CD4-positive, alpha-beta memory T cell (primary cell): ENCODE measurements at regions not wholly inside any gene's neighbourhood (a gene's known extent, or its start where the extent isn't known, plus 50 kb on each side); places are given as distances from the start of the nearest gene placed in this dataset.
A peak's percentile ranks its signal among the peaks of the same experiment; 100 is the strongest.
"Not testable (repeated sequence)": the region's sequence is repeated elsewhere in the genome, so short reads cannot be mapped to it uniquely, and the experiment has no call there.

Experiments used
- CTCF ChIA-PET: fragments of 350-600 bp; sonication (Branson Sonifier 250); formaldehyde crosslinking; loops from one replicate; lab custom pipeline; 2021; ENCODE audit warnings: inconsistent platforms; ENCODE audit not compliant: partially characterized antibody; lab: Charles Lee
- POLR2A ChIA-PET: fragments of 350-600 bp; sonication (Branson Sonifier 250); formaldehyde crosslinking; loops from one replicate; lab custom pipeline; 2021; ENCODE audit not compliant: partially characterized antibody; lab: Charles Lee
- DNase-seq, 5 donors: peaks; one replicate each; pipeline versions ENCODE4 v3.0.0 to v3.0.0-alpha.2; 2020 to 2022; ENCODE audit warnings: mixed read lengths in 1 of 5
- H3K27ac ChIP-seq: one replicate; pipeline ENCODE4 v1.7.0; 2013; ENCODE audit warnings: low read depth, low read length
- H3K27me3 ChIP-seq: 2 replicates; pipeline ENCODE4 v1.7.0; 2013; ENCODE audit warnings: mild to moderate bottlenecking, low read length, moderate library complexity; ENCODE audit not compliant: insufficient read depth
- H3K36me3 ChIP-seq: 2 replicates; pipeline ENCODE4 v1.7.0; 2013; ENCODE audit warnings: mild to moderate bottlenecking, low read length, moderate library complexity; ENCODE audit not compliant: insufficient read depth
- H3K4me1 ChIP-seq: 2 replicates; pipeline ENCODE4 v1.7.0; 2013; ENCODE audit warnings: mild to moderate bottlenecking, low read length, moderate library complexity; ENCODE audit not compliant: insufficient read depth
- H3K4me3 ChIP-seq, 2 donors: one replicate each; pipeline ENCODE4 v1.7.0; 2013; ENCODE audit warnings: low read length in 2 of 2, mild to moderate bottlenecking in 1 of 2
- H3K9me3 ChIP-seq, 2 donors: one replicate each; pipeline ENCODE4 v1.7.0; 2013; ENCODE audit warnings: low read length in 2 of 2, control low read depth in 1 of 2; ENCODE audit not compliant: control insufficient read depth in 1 of 2
- H3K27ac Mint-ChIP-seq, 7 donors: one replicate each; pipeline ENCODE4 v1.8.0; 2020 to 2021; ENCODE audit warnings: mixed read lengths in 7 of 7, mild to moderate bottlenecking in 6 of 7, inconsistent platforms in 3 of 7, moderate library complexity in 3 of 7
- H3K27me3 Mint-ChIP-seq, 2 donors: one replicate each; pipeline ENCODE4 v1.8.0; 2020 to 2021; ENCODE audit warnings: mixed read lengths in 2 of 2
- H3K36me3 Mint-ChIP-seq, 2 donors: one replicate each; pipeline ENCODE4 v1.8.0; 2020 to 2021; ENCODE audit warnings: mixed read lengths in 2 of 2, inconsistent platforms in 1 of 2, mild to moderate bottlenecking in 1 of 2
- H3K4me1 Mint-ChIP-seq, 4 donors: one replicate each; pipeline ENCODE4 v1.8.0; 2020 to 2021; ENCODE audit warnings: mixed read lengths in 4 of 4, mild to moderate bottlenecking in 1 of 4
- H3K4me3 Mint-ChIP-seq, 8 donors: one replicate each; pipeline ENCODE4 v1.8.0; 2020 to 2021; ENCODE audit warnings: mixed read lengths in 8 of 8, mild to moderate bottlenecking in 7 of 8, moderate library complexity in 6 of 8, inconsistent platforms in 3 of 8
- H3K9me3 Mint-ChIP-seq, 8 donors: one replicate each; pipeline ENCODE4 v1.8.0; 2020 to 2021; ENCODE audit warnings: mixed read lengths in 8 of 8, mild to moderate bottlenecking in 5 of 8, inconsistent platforms in 3 of 8, moderate library complexity in 1 of 8
- intact Hi-C: fragments of 100-400 bp; cut with micrococcal nuclease; formaldehyde crosslinking; loops from one replicate; pipeline ENCODE4 v1.15.1; 2023

- H3K27me3 Mint-ChIP-seq, POLR2A ChIA-PET, H3K4me1 ChIP-seq, H3K36me3 Mint-ChIP-seq, H3K36me3 ChIP-seq, H3K27me3 ChIP-seq, H3K4me3 Mint-ChIP-seq, H3K9me3 ChIP-seq, DNase-seq, H3K27ac ChIP-seq, intact Hi-C loops, H3K4me1 Mint-ChIP-seq, H3K27ac Mint-ChIP-seq, H3K4me3 ChIP-seq: not testable (repeated sequence)
- H3K9me3 Mint-ChIP-seq: peaks cover 0 to 13% (median 6%) of the 10 kb centered on the region in 8 donors
- CTCF ChIA-PET: interaction anchor here (0.7 kb wide), 1 partner anchor 66 kb away, joined by 3 read pairs; no protein-coding TSS in a partner anchor
Measured at GRCh38 chr3:112755046-112755445, 91.6 kb downstream of the CD200R1L start.

GRCh38 chr3:112751564-112752512 is 94.8 kb downstream of the CD200R1L start:
- POLR2A ChIA-PET: no interaction called here
- Histone ChIP-seq H3K4me3 (no peak overlapping the region), H3K9me3 (no peaks in the 10 kb centered on the region), H3K27ac (no peak overlapping the region), H3K4me1 (peaks cover 21% of the 10 kb centered on the region), H3K27me3 (no peaks in the 10 kb centered on the region), H3K36me3 (no peaks in the 10 kb centered on the region)
- Mint-ChIP-seq H3K36me3 (peaks cover 0 to 8% of the 10 kb centered on the region in 2 donors), H3K27ac (no peak overlapping the region), H3K9me3 (peaks cover 0 to 9% (median 5%) of the 10 kb centered on the region in 8 donors), H3K27me3 (no peaks in the 10 kb centered on the region), H3K4me3 (no peak overlapping the region), H3K4me1 (peaks cover 6 to 17% (median 13%) of the 10 kb centered on the region in 4 donors)
- CTCF ChIA-PET: interaction anchor here (1.2 to 6.2 kb wide), 3 partner anchors 15 to 22 kb away, joined by 3 to 59 read pairs (median 5); no protein-coding TSS in a partner anchor
- DNase-seq: no peak
- intact Hi-C loops: no loop called here

GRCh38 chr3:112751061-112751460 is 95.6 kb downstream of the CD200R1L start:
- no peaks in the 10 kb centered on the region for H3K9me3 ChIP-seq
- Mint-ChIP-seq H3K4me3 (no peak overlapping the region), H3K4me1 (peaks cover 8 to 23% (median 14%) of the 10 kb centered on the region in 4 donors), H3K9me3 (peaks cover 0 to 5% (median under 1%) of the 10 kb centered on the region in 8 donors), H3K27ac (no peak overlapping the region), H3K27me3 (no peaks in the 10 kb centered on the region), H3K36me3 (peaks cover 0 to 3% of the 10 kb centered on the region in 2 donors)
- H3K27ac ChIP-seq: no peak overlapping the region
- DNase-seq: no peak
- CTCF ChIA-PET: interaction anchor here (1.4 to 6.2 kb wide), 3 partner anchors 14 to 109 kb away, joined by 5 to 59 read pairs (median 5); no protein-coding TSS in a partner anchor
- no peaks in the 10 kb centered on the region for H3K27me3 ChIP-seq
- intact Hi-C loops: no loop called here
- no peak overlapping the region for H3K4me3 ChIP-seq
- H3K36me3 ChIP-seq: no peaks in the 10 kb centered on the region
- POLR2A ChIA-PET: interaction anchor here (1.7 kb wide), 1 partner anchor 22 kb away, joined by 6 read pairs; no protein-coding TSS in a partner anchor
- H3K4me1 ChIP-seq: peaks cover 26% of the 10 kb centered on the region

GRCh38 chr3:112747624-112748023 is 99.0 kb downstream of the CD200R1L start:
- no peak overlapping the region for H3K4me3 ChIP-seq
- no peak overlapping the region for H3K4me3 Mint-ChIP-seq
- H3K9me3 ChIP-seq: no peaks in the 10 kb centered on the region
- H3K27me3 Mint-ChIP-seq: no peaks in the 10 kb centered on the region
- H3K27ac ChIP-seq: no peak overlapping the region
- DNase-seq: no peak
- no peaks in the 10 kb centered on the region for H3K27me3 ChIP-seq
- ChIA-PET POLR2A (interaction anchor here (0.8 to 1.7 kb wide), 2 partner anchors 11 to 160 kb away, joined by 3 to 10 read pairs; no protein-coding TSS in a partner anchor), CTCF (interaction anchor here (0.6 to 6.2 kb wide), 3 partner anchors 11 to 243 kb away, joined by 3 to 59 read pairs (median 4); partner anchors contain the start of gene GTPBP8)
- peak overlapping the region in 3 of 7 donors; percentile 48 to 63 (median 57) for H3K27ac Mint-ChIP-seq
- intact Hi-C loops: no loop called here
- no peaks in the 10 kb centered on the region for H3K9me3 Mint-ChIP-seq
- peaks cover 48% of the 10 kb centered on the region for H3K4me1 ChIP-seq
- H3K36me3 Mint-ChIP-seq: no peaks in the 10 kb centered on the region
- peaks cover 15 to 46% (median 25%) of the 10 kb centered on the region in 4 donors for H3K4me1 Mint-ChIP-seq
- H3K36me3 ChIP-seq: no peaks in the 10 kb centered on the region

- Histone ChIP-seq H3K9me3 (no peaks in the 10 kb centered on the region), H3K27me3 (no peaks in the 10 kb centered on the region), H3K36me3 (no peaks in the 10 kb centered on the region), H3K4me3 (no peak overlapping the region), H3K27ac (no peak overlapping the region), H3K4me1 (peaks cover 55% of the 10 kb centered on the region)
- POLR2A ChIA-PET: interaction anchor here (1.0 to 1.7 kb wide), 3 partner anchors 9 to 11 kb away, joined by 3 to 10 read pairs (median 3); no protein-coding TSS in a partner anchor
- H3K4me3 Mint-ChIP-seq: peak overlapping the region in 1 of 8 donors; percentile 61
- intact Hi-C loops: no loop called here
- peaks cover 17 to 48% (median 28%) of the 10 kb centered on the region in 4 donors for H3K4me1 Mint-ChIP-seq
- H3K36me3 Mint-ChIP-seq: no peaks in the 10 kb centered on the region
- H3K27me3 Mint-ChIP-seq: no peaks in the 10 kb centered on the region
- peaks cover 0 to under 1% (median 0%) of the 10 kb centered on the region in 8 donors for H3K9me3 Mint-ChIP-seq
- no peak for DNase-seq
- CTCF ChIA-PET: interaction anchor here (0.6 to 6.2 kb wide), 5 partner anchors 10 to 233 kb away, joined by 3 to 59 read pairs (median 4); no protein-coding TSS in a partner anchor
- H3K27ac Mint-ChIP-seq: no peak overlapping the region
Measured at GRCh38 chr3:112746675-112747280, 99.9 kb downstream of the CD200R1L start.

- Histone ChIP-seq H3K9me3 (no peaks in the 10 kb centered on the region), H3K27me3 (no peaks in the 10 kb centered on the region), H3K4me3 (no peak overlapping the region), H3K36me3 (no peaks in the 10 kb centered on the region), H3K4me1 (peaks cover 66% of the 10 kb centered on the region), H3K27ac (no peak overlapping the region)
- Mint-ChIP-seq H3K27me3 (no peaks in the 10 kb centered on the region), H3K36me3 (no peaks in the 10 kb centered on the region), H3K4me3 (no peak overlapping the region), H3K27ac (peak overlapping the region in 1 of 7 donors; percentile 19), H3K9me3 (peaks cover 0 to 2% (median 0%) of the 10 kb centered on the region in 8 donors), H3K4me1 (peaks cover 26 to 59% (median 38%) of the 10 kb centered on the region in 4 donors)
- no peak for DNase-seq
- intact Hi-C loops: no loop called here
- ChIA-PET CTCF (interaction anchor here (0.8 to 6.2 kb wide), 5 partner anchors 9 to 234 kb away, joined by 3 to 59 read pairs (median 4); no protein-coding TSS in a partner anchor), POLR2A (interaction anchor here (1.0 to 1.2 kb wide), 2 partner anchors 8 to 12 kb away, joined by 3 read pairs; no protein-coding TSS in a partner anchor)
Measured at GRCh38 chr3:112745567-112746248, 101.0 kb downstream of the CD200R1L start.
